Sigmoid colon (tissue), 6 donors: ENCODE measurements at regions not wholly inside any gene's neighbourhood (a gene's known extent, or its start where the extent isn't known, plus 50 kb on each side); places are given as distances from the start of the nearest gene placed in this dataset.

Experiments used
- DNase-seq: peaks from one replicate; pipeline ENCODE4 v3.0.0-alpha.2; 2019
- H3K27ac ChIP-seq, 4 donors: fragments of 200-600 bp; sonication (generic); one replicate each; pipeline ENCODE4 v1.5.1; 2016 to 2019; ENCODE audit warnings: mild to moderate bottlenecking in 1 of 4
- H3K27me3 ChIP-seq, 3 donors: fragments of 200-600 bp; sonication (generic); one replicate each; pipeline ENCODE4 v1.5.1; 2019; ENCODE audit warnings: mild to moderate bottlenecking in 1 of 3
- H3K36me3 ChIP-seq, 4 donors: fragments of 200-600 bp; sonication (generic); one replicate each; pipeline ENCODE4 v1.5.1; 2016 to 2019
- H3K4me1 ChIP-seq, 4 donors: fragments of 200-600 bp; sonication (generic); one replicate each; pipeline ENCODE4 v1.5.1; 2017 to 2019
- H3K4me3 ChIP-seq, 4 donors: fragments of 200-600 bp; sonication (generic); one replicate each; pipeline ENCODE4 v1.5.1; 2017 to 2019; ENCODE audit warnings: mild to moderate bottlenecking in 2 of 4, moderate library complexity in 1 of 4
- H3K9me3 ChIP-seq, 4 donors: fragments of 200-600 bp in 3 of 4; sonication (generic) in 3 of 4; one replicate each; pipeline versions ENCODE4 v1.5.1 to v1.6.1; 2013 to 2019
- EP300 ChIP-seq, 4 donors: sonication (generic); formaldehyde crosslinking; IDR thresholded peaks; one replicate each; pipeline ENCODE4 v1.6.1; 2017; ENCODE audit warnings: antibody characterized with exemption in 4 of 4
- POLR2A ChIP-seq, 2 donors: fragments of 450-650 bp; IDR thresholded peaks; one replicate each; pipeline ENCODE4 v1.6.1; 2016; ENCODE audit warnings: antibody characterized with exemption in 2 of 2, mild to moderate bottlenecking in 2 of 2, moderate library complexity in 2 of 2
- POLR2AphosphoS5 ChIP-seq, 4 donors: sonication (generic); formaldehyde crosslinking; IDR thresholded peaks; one replicate each; pipeline ENCODE4 v1.6.1; 2017; ENCODE audit warnings: antibody characterized with exemption in 4 of 4
- WGBS, 2 donors: extraction: QIAGEN DNeasy Blood & Tissue Kit; methylation state at CpG; one replicate each; pipeline ENCODE4 v1.1.7; 2013; 5-methylcytosine and 5-hydroxymethylcytosine counted together
- intact Hi-C: fragments of 100-400 bp; cut with DNase I; formaldehyde crosslinking; loops from one replicate; pipeline ENCODE4 v1.15.1; 2023
- TF ChIP-seq, protein P1 (sequence below), 4 experiments: fragments of 450-650 bp in 3 of 4; fragments of 200-600 bp in 1 of 4; IDR thresholded peaks; one replicate each; pipeline ENCODE4 v1.5.1; 2016 to 2019; ENCODE audit warnings: antibody characterized with exemption in 4 of 4, mild to moderate bottlenecking in 3 of 4, moderate library complexity in 2 of 4
- donor health status: healthy with polysubstance abuse.
- donor health status: healthy.

DNA sequence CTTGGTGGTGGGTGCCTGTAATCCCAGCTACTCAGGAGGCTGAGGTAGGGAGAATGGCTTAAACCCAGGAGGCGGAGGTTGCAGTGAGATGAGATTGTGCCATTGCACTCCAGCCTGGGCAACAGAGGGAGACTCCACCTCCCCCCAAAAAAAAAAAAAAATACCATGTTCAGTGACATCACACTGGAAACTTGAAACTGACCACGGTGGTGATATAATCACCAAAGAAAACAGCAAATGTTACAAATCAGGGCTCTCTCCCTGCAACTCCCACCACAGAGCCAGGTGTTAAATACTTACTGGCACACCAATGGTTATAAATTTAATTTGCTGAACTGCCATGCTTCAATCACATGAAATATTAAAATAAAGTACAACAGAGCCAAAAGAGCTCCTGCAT lies 81.4 kb downstream of the ZNF608 start:
- no peaks in the 10 kb centered on the region for H3K27me3 ChIP-seq
- peaks cover 0 to 78% (median 61%) of the 10 kb centered on the region in 4 donors for H3K4me1 ChIP-seq
- H3K9me3 ChIP-seq: no peaks in the 10 kb centered on the region
- WGBS, 2 donors: 88 to 90% methylated on average over 2 of the region's 2 CpGs
- no peak for DNase-seq
- no peak for TF ChIP-seq POLR2A (IDR thresholded peaks at IDR 0.05)
- TF ChIP-seq POLR2AphosphoS5 (IDR thresholded peaks at IDR 0.05): no peak
- TF ChIP-seq EP300 (IDR thresholded peaks at IDR 0.05): no peak
- TF ChIP-seq, protein P1, sequence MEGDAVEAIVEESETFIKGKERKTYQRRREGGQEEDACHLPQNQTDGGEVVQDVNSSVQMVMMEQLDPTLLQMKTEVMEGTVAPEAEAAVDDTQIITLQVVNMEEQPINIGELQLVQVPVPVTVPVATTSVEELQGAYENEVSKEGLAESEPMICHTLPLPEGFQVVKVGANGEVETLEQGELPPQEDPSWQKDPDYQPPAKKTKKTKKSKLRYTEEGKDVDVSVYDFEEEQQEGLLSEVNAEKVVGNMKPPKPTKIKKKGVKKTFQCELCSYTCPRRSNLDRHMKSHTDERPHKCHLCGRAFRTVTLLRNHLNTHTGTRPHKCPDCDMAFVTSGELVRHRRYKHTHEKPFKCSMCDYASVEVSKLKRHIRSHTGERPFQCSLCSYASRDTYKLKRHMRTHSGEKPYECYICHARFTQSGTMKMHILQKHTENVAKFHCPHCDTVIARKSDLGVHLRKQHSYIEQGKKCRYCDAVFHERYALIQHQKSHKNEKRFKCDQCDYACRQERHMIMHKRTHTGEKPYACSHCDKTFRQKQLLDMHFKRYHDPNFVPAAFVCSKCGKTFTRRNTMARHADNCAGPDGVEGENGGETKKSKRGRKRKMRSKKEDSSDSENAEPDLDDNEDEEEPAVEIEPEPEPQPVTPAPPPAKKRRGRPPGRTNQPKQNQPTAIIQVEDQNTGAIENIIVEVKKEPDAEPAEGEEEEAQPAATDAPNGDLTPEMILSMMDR (IDR thresholded peaks at IDR 0.05): no peak
- no peak overlapping the region for H3K4me3 ChIP-seq
- H3K27ac ChIP-seq: no peak overlapping the region
- H3K36me3 ChIP-seq: no peaks in the 10 kb centered on the region
- intact Hi-C loops: no loop called here

DNA sequence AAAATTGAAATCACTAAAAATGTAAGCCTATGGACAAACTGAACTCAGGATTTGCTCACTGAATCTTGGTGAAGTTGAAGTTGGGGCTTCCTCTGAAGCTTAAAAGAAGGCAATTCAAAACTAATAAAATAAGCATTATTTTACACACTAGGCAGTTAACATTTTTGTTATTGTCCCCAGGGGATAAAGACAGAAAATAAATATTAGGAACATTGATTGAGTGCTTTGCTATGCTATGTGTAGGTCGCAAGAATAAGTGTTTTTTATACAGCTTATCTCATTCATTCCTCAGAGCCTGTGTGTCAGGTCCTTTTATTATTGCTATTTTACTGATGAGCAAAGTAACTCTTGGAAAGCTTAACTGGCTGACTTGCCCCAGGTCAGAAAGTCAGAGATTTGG lies 82.2 kb downstream of the ZNF608 start:
- H3K27me3 ChIP-seq: no peaks in the 10 kb centered on the region
- 72 to 88% methylated on average over 1 of the region's 1 CpG for WGBS, 2 donors
- intact Hi-C loops: no loop called here
- TF ChIP-seq POLR2A (IDR thresholded peaks at IDR 0.05): no peak
- no peak for TF ChIP-seq EP300 (IDR thresholded peaks at IDR 0.05)
- TF ChIP-seq, protein P1 (IDR thresholded peaks at IDR 0.05): no peak
- TF ChIP-seq POLR2AphosphoS5 (IDR thresholded peaks at IDR 0.05): no peak
- no peak for DNase-seq
- no peaks in the 10 kb centered on the region for H3K9me3 ChIP-seq
- no peaks in the 10 kb centered on the region for H3K36me3 ChIP-seq
- no peak overlapping the region for H3K27ac ChIP-seq
- H3K4me3 ChIP-seq: no peak overlapping the region
- peaks cover 0 to 78% (median 61%) of the 10 kb centered on the region in 4 donors for H3K4me1 ChIP-seq

GRCh38 chr5:124663101-124663506 lies 83.3 kb downstream of the ZNF608 start:
- no peaks in the 10 kb centered on the region for H3K9me3 ChIP-seq
- peaks cover 0 to 73% (median 60%) of the 10 kb centered on the region in 4 donors for H3K4me1 ChIP-seq
- peak overlapping the region in 3 of 4 donors; percentile 7 to 71 (median 60) for H3K27ac ChIP-seq
- no peak for DNase-seq
- TF ChIP-seq POLR2A (IDR thresholded peaks at IDR 0.05): no peak
- TF ChIP-seq, protein P1 (IDR thresholded peaks at IDR 0.05): no peak
- no peak for TF ChIP-seq EP300 (IDR thresholded peaks at IDR 0.05)
- no peak for TF ChIP-seq POLR2AphosphoS5 (IDR thresholded peaks at IDR 0.05)
- H3K4me3 ChIP-seq: no peak overlapping the region
- H3K36me3 ChIP-seq: no peaks in the 10 kb centered on the region
- intact Hi-C loops: no loop called here
- WGBS, 2 donors: 72 to 83% methylated on average over 5 of the region's 5 CpGs
- H3K27me3 ChIP-seq: no peaks in the 10 kb centered on the region

DNA sequence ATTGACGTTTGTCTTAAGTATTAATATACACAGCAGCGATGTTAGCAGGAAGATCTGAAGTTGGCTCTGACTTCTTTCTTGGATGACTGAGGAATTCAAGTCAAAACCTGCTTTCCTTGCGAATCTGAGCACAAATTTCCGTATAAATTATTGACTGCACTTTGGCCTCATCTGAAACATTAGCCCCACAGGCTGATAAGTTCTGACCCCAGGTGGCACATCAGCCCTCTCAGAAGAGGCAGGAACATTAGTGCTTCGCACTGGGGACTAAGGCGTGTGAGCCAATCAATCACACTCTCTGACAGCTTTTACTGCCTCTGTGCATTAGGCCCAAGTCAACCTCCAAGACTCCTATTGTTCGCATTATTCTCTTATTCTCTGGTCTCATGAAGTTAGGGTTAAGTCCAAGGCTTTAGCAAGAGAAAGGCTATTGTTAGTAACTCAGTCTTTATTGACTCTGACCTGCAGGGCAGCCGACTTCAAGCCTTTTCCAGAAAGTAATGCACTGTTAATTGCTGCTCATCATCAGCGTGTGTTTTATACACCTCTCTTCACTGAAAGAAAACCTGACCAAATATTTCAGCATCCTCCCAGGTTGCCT lies 84.2 kb downstream of the ZNF608 start:
- no peak for DNase-seq
- Histone ChIP-seq H3K36me3 (no peaks in the 10 kb centered on the region), H3K4me1 (peaks cover 0 to 69% (median 57%) of the 10 kb centered on the region in 4 donors), H3K27me3 (no peaks in the 10 kb centered on the region), H3K9me3 (no peaks in the 10 kb centered on the region), H3K27ac (peak overlapping the region in 3 of 4 donors; percentile 60 to 71 (median 69)), H3K4me3 (no peak overlapping the region)
- WGBS, 2 donors: 19 to 64% methylated on average over 9 of the region's 9 CpGs
- TF ChIP-seq EP300 (IDR thresholded peaks at IDR 0.05): no peak
- TF ChIP-seq, protein P1 (IDR thresholded peaks at IDR 0.05): no peak
- TF ChIP-seq POLR2AphosphoS5 (IDR thresholded peaks at IDR 0.05): no peak
- no peak for TF ChIP-seq POLR2A (IDR thresholded peaks at IDR 0.05)
- intact Hi-C loops: no loop called here
